ENCODE measurements at regions not wholly inside any gene's neighbourhood (a gene's known extent, or its start where the extent isn't known, plus 50 kb on each side); places are given as distances from the start of the nearest gene placed in this dataset.
"Not testable (repeated sequence)": the region's sequence is repeated elsewhere in the genome, so short reads cannot be mapped to it uniquely, and the experiment has no call there.

DNA sequence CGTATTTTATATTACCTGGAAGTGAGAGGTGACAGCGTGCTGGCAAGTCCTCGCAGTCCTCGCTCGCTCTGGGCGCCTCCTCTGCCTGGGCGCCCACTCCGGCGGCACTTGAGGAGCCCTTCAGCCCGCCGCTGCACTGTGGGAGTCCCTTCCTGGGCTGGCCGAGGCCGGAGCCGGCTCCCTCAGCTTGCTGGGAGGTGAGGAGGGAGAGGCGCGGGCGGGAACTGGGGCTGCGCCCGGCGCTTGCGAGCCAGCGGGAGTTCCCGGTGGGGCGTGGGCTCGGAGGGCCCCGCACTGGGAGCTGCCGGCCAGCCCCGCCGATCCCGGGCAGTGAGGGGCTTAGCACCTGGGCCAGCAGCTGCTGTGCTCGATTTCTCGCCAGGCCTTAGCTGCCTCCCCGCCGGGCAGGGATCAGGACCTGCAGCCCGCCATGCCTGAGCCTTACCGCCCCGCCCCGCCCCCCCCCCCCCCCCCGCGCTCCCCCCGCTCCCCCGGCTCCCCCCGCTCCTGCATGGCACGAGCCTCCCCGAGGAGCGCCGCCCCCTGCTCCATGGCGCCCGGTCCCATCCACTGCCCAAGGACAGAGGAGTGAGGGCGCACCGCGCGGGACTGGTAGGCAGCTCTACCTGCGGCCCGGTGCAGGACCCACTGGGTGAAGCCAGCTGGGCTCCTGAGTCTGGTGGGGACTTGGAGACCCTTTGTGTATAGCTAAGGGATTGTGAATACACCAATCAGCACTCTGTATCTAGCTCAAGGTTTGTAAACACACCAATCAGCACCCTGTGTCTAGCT, 298.9 kb upstream of the MAGEB16 start:
- Histone ChIP-seq H2AFZ (ENCODE audit: low read length) (no peak overlapping the region), H2BK12ac (ENCODE audit: low read length) (no peak overlapping the region), H3K27ac (replicated peaks; ENCODE audit: low read length) (no peak overlapping the region), H3K79me1 (ENCODE audit: low read depth, low read length) (no peaks in the 10 kb centered on the region), H3K9ac (ENCODE audit: low read depth, low read length, poor library complexity) (no peak overlapping the region), H3K14ac (ENCODE audit: low read length) (no peak overlapping the region), H3K9me3 (replicated peaks in 1 of 2; ENCODE audit: control insufficient read depth in 2 of 2, insufficient read depth in 1 of 2, low read depth in 1 of 2, low read length in 2 of 2) (no peaks in the 10 kb centered on the region), H4K91ac (ENCODE audit: low read depth, low read length, poor library complexity) (no peak overlapping the region), H3K18ac (ENCODE audit: low read length) (no peak overlapping the region), H3K4me2 (ENCODE audit: insufficient read depth, low read length, poor library complexity, severe bottlenecking) (no peak overlapping the region), H2BK5ac (ENCODE audit: low read length) (no peak overlapping the region), H3K4me3 (ENCODE audit: low read length in 2 of 2) (no peak overlapping the region), H2AK5ac (ENCODE audit: low read depth, low read length) (no peak overlapping the region), H3K27me3 (ENCODE audit: control insufficient read depth in 3 of 3, insufficient read depth in 3 of 3, low read depth in 1 of 3, low read length in 3 of 3) (no peaks in the 10 kb centered on the region), H3K4ac (ENCODE audit: low read length) (no peak overlapping the region), H3K23ac (ENCODE audit: low read depth, low read length, poor library complexity) (no peak overlapping the region), H3K4me1 (ENCODE audit: control insufficient read depth in 2 of 2, insufficient read depth in 1 of 2, low read depth in 1 of 2, low read length in 2 of 2) (no peaks in the 10 kb centered on the region), H2BK120ac (ENCODE audit: low read depth, low read length) (no peak overlapping the region), H3K36me3 (replicated peaks in 1 of 2; ENCODE audit: control insufficient read depth in 2 of 2, insufficient read depth in 2 of 2, low read length in 2 of 2) (no peaks in the 10 kb centered on the region), H2BK15ac (ENCODE audit: low read length) (no peak overlapping the region), H4K8ac (ENCODE audit: low read depth, low read length) (no peak overlapping the region)
- DNase-seq (ENCODE audit: low spot score) = no peak
- WGBS, 2 donors (ENCODE audit: extremely low coverage in 2 of 2, insufficient read length in 2 of 2, insufficient replicate concordance in 1 of 2) = no CpG with 5 or more reads among the region's 55 CpGs

DNA sequence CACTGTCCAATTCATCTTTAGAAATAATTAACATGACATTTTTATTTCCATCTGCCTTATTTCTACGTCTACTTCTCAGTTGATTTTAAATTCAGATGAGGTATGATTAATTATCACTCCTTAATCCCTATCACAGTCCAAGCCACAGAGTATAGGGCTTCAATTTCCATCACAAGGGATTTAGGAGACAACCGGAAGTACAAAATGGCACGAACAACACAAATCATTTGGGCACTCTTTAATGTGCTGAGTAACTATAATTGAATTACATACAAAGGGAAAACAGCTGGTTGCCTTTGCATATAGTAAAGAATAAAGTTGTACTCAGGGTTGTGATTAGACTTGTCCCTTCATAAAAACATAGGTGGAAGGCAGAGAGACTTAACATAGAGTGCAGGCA, 290.4 kb upstream of the MAGEB16 start:
- H3K4me3 ChIP-seq (ENCODE audit: low read length in 2 of 2) = no peak overlapping the region
- no peak overlapping the region for H3K23ac ChIP-seq (ENCODE audit: low read depth, low read length, poor library complexity)
- no peak overlapping the region for H4K91ac ChIP-seq (ENCODE audit: low read depth, low read length, poor library complexity)
- no peak overlapping the region for H2BK12ac ChIP-seq (ENCODE audit: low read length)
- H3K14ac ChIP-seq (ENCODE audit: low read length) = no peak overlapping the region
- no peak overlapping the region for H3K9ac ChIP-seq (ENCODE audit: low read depth, low read length, poor library complexity)
- H3K18ac ChIP-seq (ENCODE audit: low read length) = no peak overlapping the region
- no peak overlapping the region for H2AK5ac ChIP-seq (ENCODE audit: low read depth, low read length)
- no peak overlapping the region for H4K8ac ChIP-seq (ENCODE audit: low read depth, low read length)
- H3K27me3 ChIP-seq (ENCODE audit: control insufficient read depth in 3 of 3, insufficient read depth in 3 of 3, low read depth in 1 of 3, low read length in 3 of 3) = no peaks in the 10 kb centered on the region
- H3K9me3 ChIP-seq (replicated peaks in 1 of 2; ENCODE audit: control insufficient read depth in 2 of 2, insufficient read depth in 1 of 2, low read depth in 1 of 2, low read length in 2 of 2) = no peaks in the 10 kb centered on the region
- no peaks in the 10 kb centered on the region for H3K36me3 ChIP-seq (replicated peaks in 1 of 2; ENCODE audit: control insufficient read depth in 2 of 2, insufficient read depth in 2 of 2, low read length in 2 of 2)
- no peaks in the 10 kb centered on the region for H3K4me1 ChIP-seq (ENCODE audit: control insufficient read depth in 2 of 2, insufficient read depth in 1 of 2, low read depth in 1 of 2, low read length in 2 of 2)
- no peak overlapping the region for H3K4ac ChIP-seq (ENCODE audit: low read length)
- no CpG with 5 or more reads among the region's 3 CpGs for WGBS, 2 donors (ENCODE audit: extremely low coverage in 2 of 2, insufficient read length in 2 of 2, insufficient replicate concordance in 1 of 2)
- H2BK120ac ChIP-seq (ENCODE audit: low read depth, low read length) = no peak overlapping the region
- H2AFZ ChIP-seq (ENCODE audit: low read length) = no peak overlapping the region
- H3K27ac ChIP-seq (replicated peaks; ENCODE audit: low read length) = no peak overlapping the region
- DNase-seq (ENCODE audit: low spot score) = no peak
- H2BK15ac ChIP-seq (ENCODE audit: low read length) = no peak overlapping the region
- no peaks in the 10 kb centered on the region for H3K79me1 ChIP-seq (ENCODE audit: low read depth, low read length)
- H3K4me2 ChIP-seq (ENCODE audit: insufficient read depth, low read length, poor library complexity, severe bottlenecking) = no peak overlapping the region
- no peak overlapping the region for H2BK5ac ChIP-seq (ENCODE audit: low read length)

DNA sequence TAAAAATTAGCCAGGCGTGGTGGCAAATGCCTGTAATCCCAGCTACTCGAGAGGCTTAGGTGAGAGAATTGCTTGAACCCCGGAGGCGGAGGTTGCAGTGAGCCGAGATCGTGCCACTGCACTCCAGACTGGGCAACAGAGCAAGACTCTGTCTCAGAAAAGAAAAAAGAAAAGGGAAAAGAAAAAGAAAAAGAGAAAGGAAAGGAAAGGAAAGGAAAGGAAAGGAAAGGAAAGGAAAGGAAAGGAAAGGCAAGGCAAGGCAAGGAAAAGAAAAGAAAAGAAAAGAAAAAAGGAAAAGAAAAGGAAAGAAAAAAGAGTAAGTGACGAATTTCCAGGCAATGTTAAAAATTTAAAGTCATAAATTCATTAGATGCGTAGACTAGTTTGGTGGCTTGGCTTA, 250.1 kb upstream of the MAGEB16 start:
- not testable (repeated sequence) for H3K18ac ChIP-seq (ENCODE audit: low read length); H3K4me2 ChIP-seq (ENCODE audit: insufficient read depth, low read length, poor library complexity, severe bottlenecking); H3K36me3 ChIP-seq (replicated peaks in 1 of 2; ENCODE audit: control insufficient read depth in 2 of 2, insufficient read depth in 2 of 2, low read length in 2 of 2); H2BK120ac ChIP-seq (ENCODE audit: low read depth, low read length); H2BK5ac ChIP-seq (ENCODE audit: low read length); H3K4ac ChIP-seq (ENCODE audit: low read length); H3K27ac ChIP-seq (replicated peaks; ENCODE audit: low read length); H4K8ac ChIP-seq (ENCODE audit: low read depth, low read length); H3K79me1 ChIP-seq (ENCODE audit: low read depth, low read length); H3K14ac ChIP-seq (ENCODE audit: low read length); H2BK12ac ChIP-seq (ENCODE audit: low read length); H3K9me3 ChIP-seq (replicated peaks in 1 of 2; ENCODE audit: control insufficient read depth in 2 of 2, insufficient read depth in 1 of 2, low read depth in 1 of 2, low read length in 2 of 2); DNase-seq (ENCODE audit: low spot score); H4K91ac ChIP-seq (ENCODE audit: low read depth, low read length, poor library complexity); H3K9ac ChIP-seq (ENCODE audit: low read depth, low read length, poor library complexity); H3K23ac ChIP-seq (ENCODE audit: low read depth, low read length, poor library complexity); H2BK15ac ChIP-seq (ENCODE audit: low read length); H3K4me1 ChIP-seq (ENCODE audit: control insufficient read depth in 2 of 2, insufficient read depth in 1 of 2, low read depth in 1 of 2, low read length in 2 of 2); H3K4me3 ChIP-seq (ENCODE audit: low read length in 2 of 2); H2AK5ac ChIP-seq (ENCODE audit: low read depth, low read length); H2AFZ ChIP-seq (ENCODE audit: low read length); H3K27me3 ChIP-seq (ENCODE audit: control insufficient read depth in 3 of 3, insufficient read depth in 3 of 3, low read depth in 1 of 3, low read length in 3 of 3)
- no CpG with 5 or more reads among the region's 8 CpGs for WGBS, 2 donors (ENCODE audit: extremely low coverage in 2 of 2, insufficient read length in 2 of 2, insufficient replicate concordance in 1 of 2)

DNA sequence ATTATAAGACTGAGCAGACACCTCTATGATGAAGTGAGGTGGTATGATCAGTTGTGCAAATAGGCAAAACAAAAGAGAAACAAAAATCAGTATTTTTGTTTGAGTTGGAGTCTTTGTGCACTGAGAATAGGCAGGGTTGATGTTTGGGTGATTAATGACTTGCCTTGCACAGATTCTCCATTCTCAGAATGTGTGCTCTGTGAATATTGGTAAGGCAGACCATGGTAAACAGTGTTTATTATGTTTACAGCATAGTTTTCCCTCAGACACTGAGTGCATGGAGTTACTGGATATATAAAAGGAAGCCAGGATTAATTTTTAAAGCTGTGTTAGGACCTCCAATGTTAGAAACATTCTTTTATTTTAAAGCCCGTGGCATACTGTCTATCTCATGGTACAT, 240.2 kb upstream of the MAGEB16 start:
- no peak overlapping the region for H3K14ac ChIP-seq (ENCODE audit: low read length)
- no peak overlapping the region for H3K27ac ChIP-seq (replicated peaks; ENCODE audit: low read length)
- H3K36me3 ChIP-seq (replicated peaks in 1 of 2; ENCODE audit: control insufficient read depth in 2 of 2, insufficient read depth in 2 of 2, low read length in 2 of 2) = no peaks in the 10 kb centered on the region
- no CpG with 5 or more reads among the region's 1 CpG for WGBS, 2 donors (ENCODE audit: extremely low coverage in 2 of 2, insufficient read length in 2 of 2, insufficient replicate concordance in 1 of 2)
- H3K4me3 ChIP-seq (ENCODE audit: low read length in 2 of 2) = no peak overlapping the region
- H2AK5ac ChIP-seq (ENCODE audit: low read depth, low read length) = no peak overlapping the region
- H3K18ac ChIP-seq (ENCODE audit: low read length) = no peak overlapping the region
- no peak overlapping the region for H4K8ac ChIP-seq (ENCODE audit: low read depth, low read length)
- H3K9me3 ChIP-seq (replicated peaks in 1 of 2; ENCODE audit: control insufficient read depth in 2 of 2, insufficient read depth in 1 of 2, low read depth in 1 of 2, low read length in 2 of 2) = no peaks in the 10 kb centered on the region
- no peak overlapping the region for H3K23ac ChIP-seq (ENCODE audit: low read depth, low read length, poor library complexity)
- no peaks in the 10 kb centered on the region for H3K27me3 ChIP-seq (ENCODE audit: control insufficient read depth in 3 of 3, insufficient read depth in 3 of 3, low read depth in 1 of 3, low read length in 3 of 3)
- no peak overlapping the region for H2BK12ac ChIP-seq (ENCODE audit: low read length)
- no peak overlapping the region for H3K4me2 ChIP-seq (ENCODE audit: insufficient read depth, low read length, poor library complexity, severe bottlenecking)
- no peak overlapping the region for H2BK15ac ChIP-seq (ENCODE audit: low read length)
- H3K9ac ChIP-seq (ENCODE audit: low read depth, low read length, poor library complexity) = no peak overlapping the region
- no peak for DNase-seq (ENCODE audit: low spot score)
- no peak overlapping the region for H2BK120ac ChIP-seq (ENCODE audit: low read depth, low read length)
- no peak overlapping the region for H4K91ac ChIP-seq (ENCODE audit: low read depth, low read length, poor library complexity)
- H2BK5ac ChIP-seq (ENCODE audit: low read length) = no peak overlapping the region
- no peak overlapping the region for H2AFZ ChIP-seq (ENCODE audit: low read length)
- no peaks in the 10 kb centered on the region for H3K79me1 ChIP-seq (ENCODE audit: low read depth, low read length)
- H3K4me1 ChIP-seq (ENCODE audit: control insufficient read depth in 2 of 2, insufficient read depth in 1 of 2, low read depth in 1 of 2, low read length in 2 of 2) = peaks cover 3 to 4% of the 10 kb centered on the region in 2 donors
- H3K4ac ChIP-seq (ENCODE audit: low read length) = no peak overlapping the region
